OCI-LY1 (cell line): ENCODE measurements at regions not wholly inside any gene's neighbourhood (a gene's known extent, or its start where the extent isn't known, plus 50 kb on each side); places are given as distances from the start of the nearest gene placed in this dataset.

Experiments used
- H2AFZ ChIP-seq: fragments of 200-600 bp; sonication (generic), shearing (Covaris generic); 2 replicates; pipeline ENCODE4 v1.6.0; 2014; ENCODE audit warnings: antibody characterized with exemption, mild to moderate bottlenecking, low read length
- H3F3A ChIP-seq: fragments of 200-600 bp; sonication (generic), shearing (Covaris generic); 2 replicates; pipeline ENCODE4 v1.6.0; 2014; ENCODE audit warnings: mild to moderate bottlenecking, antibody characterized with exemption, low read length, moderate library complexity; ENCODE audit not compliant: insufficient read depth
- H3K27ac ChIP-seq: fragments of 200-600 bp; sonication (generic); 2 replicates; pipeline ENCODE4 v1.5.1; 2014; ENCODE audit warnings: low read length, mixed run types, mild to moderate bottlenecking, low read depth; ENCODE audit not compliant: poor library complexity, severe bottlenecking
- H3K27me3 ChIP-seq: fragments of 200-600 bp; sonication (generic); 2 replicates; pipeline ENCODE4 v1.6.0; 2014; ENCODE audit warnings: antibody characterized with exemption, mild to moderate bottlenecking, low read length, moderate library complexity; ENCODE audit not compliant: insufficient read depth
- H3K36me3 ChIP-seq: fragments of 200-600 bp; sonication (generic); 2 replicates; pipeline ENCODE4 v1.6.1; 2014; ENCODE audit warnings: mild to moderate bottlenecking, antibody characterized with exemption, low read length, moderate library complexity, mixed read lengths; ENCODE audit not compliant: insufficient read depth
- H3K4me1 ChIP-seq: fragments of 200-600 bp; sonication (generic); 2 replicates; pipeline ENCODE4 v1.5.1; 2014; ENCODE audit warnings: mild to moderate bottlenecking, low read length, moderate library complexity; ENCODE audit not compliant: insufficient read depth, severe bottlenecking
- H3K4me2 ChIP-seq: fragments of 200-600 bp; sonication (generic), shearing (Covaris generic); 2 replicates; pipeline ENCODE4 v1.6.1; 2014; ENCODE audit warnings: low read length
- H3K4me3 ChIP-seq: fragments of 200-600 bp; sonication (generic); 2 replicates; pipeline ENCODE4 v1.5.1; 2014; ENCODE audit warnings: low read length, low read depth, mild to moderate bottlenecking, mixed read lengths; ENCODE audit not compliant: poor library complexity, severe bottlenecking
- H3K79me2 ChIP-seq: fragments of 200-600 bp; shearing (Covaris generic); 2 replicates; pipeline ENCODE4 v1.6.1; 2016; ENCODE audit warnings: mixed run types, low read length, mixed read lengths; ENCODE audit not compliant: insufficient read depth
- H3K9ac ChIP-seq: fragments of 200-600 bp; sonication (generic), shearing (Covaris generic); 2 replicates; pipeline ENCODE4 v1.6.1; 2014; ENCODE audit warnings: mild to moderate bottlenecking, low read length, mixed read lengths
- H3K9me2 ChIP-seq: fragments of 200-600 bp; sonication (generic), shearing (Covaris generic); 2 replicates; pipeline ENCODE4 v1.6.1; 2014; ENCODE audit warnings: low read depth, mild to moderate bottlenecking, low read length, mixed read lengths
- H3K9me3 ChIP-seq: fragments of 200-600 bp; shearing (Covaris generic); 2 replicates; pipeline ENCODE4 v1.6.1; 2014; ENCODE audit warnings: low read length, mixed read lengths
- H4K20me1 ChIP-seq: fragments of 200-600 bp; sonication (generic), shearing (Covaris generic); 2 replicates; pipeline ENCODE4 v1.6.0; 2016; ENCODE audit warnings: mild to moderate bottlenecking, low read length; ENCODE audit not compliant: insufficient read depth
- EZH2 ChIP-seq: fragments of 200-600 bp; sonication (generic), shearing (Covaris generic); IDR thresholded peaks from 2 replicates; pipeline ENCODE4 v1.8.0; 2017; ENCODE audit warnings: borderline replicate concordance, mixed run types, mild to moderate bottlenecking, antibody characterized with exemption, low read length, moderate library complexity, mixed read lengths
- TF ChIP-seq, protein P1 (sequence below): fragments of 200-600 bp; sonication (generic), shearing (Covaris generic); IDR thresholded peaks from 2 replicates; pipeline ENCODE4 v1.5.1; 2017; ENCODE audit warnings: mild to moderate bottlenecking, antibody characterized with exemption, low read length, moderate library complexity, mixed read lengths

DNA sequence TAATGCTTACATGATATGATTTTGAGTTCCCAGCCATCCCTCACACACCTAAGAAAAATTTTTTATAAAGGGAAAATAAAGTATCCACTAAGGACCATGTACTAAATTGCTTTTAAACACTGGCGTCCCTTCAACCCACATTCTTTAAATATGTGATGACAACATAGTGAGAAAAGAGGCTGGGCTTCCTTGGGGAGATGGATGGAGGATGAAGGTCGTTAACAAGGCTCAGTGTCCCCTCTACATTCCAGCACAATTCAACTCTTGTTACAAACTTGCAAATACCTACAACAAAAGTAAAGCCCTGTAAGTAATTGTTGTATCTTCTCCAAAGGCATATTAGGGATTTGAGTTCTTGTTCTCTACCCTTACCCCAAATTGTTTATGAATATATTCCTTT is 87.2 kb upstream of the SLC4A7 start:
- Histone ChIP-seq H3K4me1 (no peaks in the 10 kb centered on the region), H3K4me3 (no peak overlapping the region), H2AFZ (no peak overlapping the region), H3K9me2 (no peaks in the 10 kb centered on the region), H4K20me1 (no peaks in the 10 kb centered on the region), H3K27me3 (no peaks in the 10 kb centered on the region; the same call in 1 of the 2 replicates), H3K27ac (no peak overlapping the region), H3F3A (no peaks in the 10 kb centered on the region), H3K9me3 (no peaks in the 10 kb centered on the region), H3K9ac (no peak overlapping the region), H3K79me2 (no peaks in the 10 kb centered on the region), H3K36me3 (no peaks in the 10 kb centered on the region), H3K4me2 (no peak overlapping the region)
- TF ChIP-seq EZH2, result no peak
- TF ChIP-seq, protein P1, sequence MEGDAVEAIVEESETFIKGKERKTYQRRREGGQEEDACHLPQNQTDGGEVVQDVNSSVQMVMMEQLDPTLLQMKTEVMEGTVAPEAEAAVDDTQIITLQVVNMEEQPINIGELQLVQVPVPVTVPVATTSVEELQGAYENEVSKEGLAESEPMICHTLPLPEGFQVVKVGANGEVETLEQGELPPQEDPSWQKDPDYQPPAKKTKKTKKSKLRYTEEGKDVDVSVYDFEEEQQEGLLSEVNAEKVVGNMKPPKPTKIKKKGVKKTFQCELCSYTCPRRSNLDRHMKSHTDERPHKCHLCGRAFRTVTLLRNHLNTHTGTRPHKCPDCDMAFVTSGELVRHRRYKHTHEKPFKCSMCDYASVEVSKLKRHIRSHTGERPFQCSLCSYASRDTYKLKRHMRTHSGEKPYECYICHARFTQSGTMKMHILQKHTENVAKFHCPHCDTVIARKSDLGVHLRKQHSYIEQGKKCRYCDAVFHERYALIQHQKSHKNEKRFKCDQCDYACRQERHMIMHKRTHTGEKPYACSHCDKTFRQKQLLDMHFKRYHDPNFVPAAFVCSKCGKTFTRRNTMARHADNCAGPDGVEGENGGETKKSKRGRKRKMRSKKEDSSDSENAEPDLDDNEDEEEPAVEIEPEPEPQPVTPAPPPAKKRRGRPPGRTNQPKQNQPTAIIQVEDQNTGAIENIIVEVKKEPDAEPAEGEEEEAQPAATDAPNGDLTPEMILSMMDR, result no peak

DNA sequence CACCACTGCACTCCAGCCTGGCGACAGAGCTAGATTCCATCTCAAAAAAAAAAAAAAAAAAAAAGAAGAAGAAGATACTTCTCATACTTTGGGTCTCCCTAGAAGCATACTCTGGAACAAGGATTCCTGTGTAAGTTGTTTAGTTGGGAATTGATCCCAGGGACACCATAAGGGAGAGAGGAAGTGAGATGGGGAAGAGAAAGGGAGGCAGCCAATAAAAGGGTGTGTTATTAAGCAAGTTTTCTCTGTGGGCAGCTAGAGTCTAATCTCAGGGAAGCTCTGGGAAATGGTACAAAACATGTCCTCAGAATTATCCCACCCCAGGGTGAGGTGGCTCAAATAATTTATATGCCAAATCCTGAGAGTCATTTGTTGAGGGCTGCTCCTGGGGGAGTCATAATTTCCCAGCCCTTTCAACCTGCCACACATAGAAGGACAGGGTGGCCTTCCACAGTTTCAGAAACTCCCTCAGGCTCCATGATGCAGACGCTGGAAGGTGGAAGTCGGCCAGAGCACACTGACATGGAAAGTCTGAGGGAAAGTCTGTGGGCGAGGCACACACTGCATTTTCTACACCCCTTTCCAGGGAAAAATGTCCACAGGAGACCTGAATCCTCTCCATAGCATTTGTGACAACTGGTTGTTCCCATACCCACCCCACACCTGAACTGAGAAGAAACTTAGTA is 86.4 kb upstream of the SLC4A7 start:
- Histone ChIP-seq H3F3A (no peaks in the 10 kb centered on the region), H3K4me2 (no peak overlapping the region), H3K79me2 (no peaks in the 10 kb centered on the region)

DNA sequence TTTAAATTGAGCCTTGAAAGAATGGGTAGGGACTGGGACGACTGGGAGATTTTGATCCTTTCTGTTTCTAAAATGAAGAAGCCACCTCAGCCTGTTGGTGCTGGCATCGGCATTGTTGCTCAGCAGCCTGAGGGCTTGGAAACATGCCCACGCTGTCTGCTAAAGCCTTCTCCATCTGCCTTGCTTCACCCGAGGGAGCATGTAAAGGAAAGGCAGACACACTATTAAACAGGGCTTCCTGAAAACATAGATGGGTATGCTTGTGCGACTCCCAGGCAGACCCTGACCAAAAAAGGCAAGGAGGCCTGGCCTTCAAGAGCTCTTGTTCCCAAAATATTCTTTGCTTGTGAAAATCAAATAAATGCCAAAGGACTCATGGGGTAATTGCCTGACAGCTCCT is 84.2 kb upstream of the SLC4A7 start:
- no peak overlapping the region for H3K4me3 ChIP-seq
- H3K9ac ChIP-seq, result no peak overlapping the region
- H2AFZ ChIP-seq, result no peak overlapping the region
- H3K27me3 ChIP-seq, result no peaks in the 10 kb centered on the region; the same call in 1 of the 2 replicates
- no peaks in the 10 kb centered on the region for H3K36me3 ChIP-seq
- no peaks in the 10 kb centered on the region for H3K9me3 ChIP-seq
- no peaks in the 10 kb centered on the region for H3K79me2 ChIP-seq
- H4K20me1 ChIP-seq, result no peaks in the 10 kb centered on the region
- H3K9me2 ChIP-seq, result no peaks in the 10 kb centered on the region
- no peaks in the 10 kb centered on the region for H3F3A ChIP-seq
- no peak overlapping the region for H3K27ac ChIP-seq
- H3K4me1 ChIP-seq, result no peaks in the 10 kb centered on the region
- no peak for TF ChIP-seq EZH2
- TF ChIP-seq, protein P1, result no peak
- no peak overlapping the region for H3K4me2 ChIP-seq

More for the DNA sequence above, 86.4 kb upstream of the SLC4A7 start:
- Histone ChIP-seq H3K4me1 (no peaks in the 10 kb centered on the region), H3K4me3 (no peak overlapping the region), H3K27ac (no peak overlapping the region), H3K9me2 (no peaks in the 10 kb centered on the region), H3K9ac (no peak overlapping the region), H4K20me1 (no peaks in the 10 kb centered on the region), H3K36me3 (no peaks in the 10 kb centered on the region), H2AFZ (no peak overlapping the region), H3K9me3 (no peaks in the 10 kb centered on the region), H3K27me3 (no peaks in the 10 kb centered on the region; the same call in 1 of the 2 replicates)
- no peak for TF ChIP-seq EZH2
- TF ChIP-seq, protein P1, result no peak
